Hepatic stellate cell (primary cell): ENCODE measurements at regions not wholly inside any gene's neighbourhood (a gene's known extent, or its start where the extent isn't known, plus 50 kb on each side); places are given as distances from the start of the nearest gene placed in this dataset.

Source experiments
- DNase-seq: peaks from one replicate; pipeline ENCODE4 v3.0.0; 2011; ENCODE audit warnings: low spot score

- DNase-seq, result no peak
Observed at GRCh38 chr9:73761905-73762304, 610.2 kb downstream of the ANXA1 start.

GRCh38 chr9:73773896-73774295, 622.2 kb downstream of the ANXA1 start:
- DNase-seq, result no peak

- DNase-seq, result no peak
Observed at GRCh38 chr9:73775757-73776156, 624.1 kb downstream of the ANXA1 start.

- DNase-seq, result no peak
Observed at GRCh38 chr9:73780916-73781315, 629.3 kb downstream of the ANXA1 start.

- no peak for DNase-seq
Observed at GRCh38 chr9:73782166-73782565, 630.5 kb downstream of the ANXA1 start.

GRCh38 chr9:73799446-73799845, 647.8 kb downstream of the ANXA1 start:
- DNase-seq, result no peak

GRCh38 chr9:73805111-73805510, 653.4 kb downstream of the ANXA1 start:
- DNase-seq, result no peak

- DNase-seq, result no peak
Observed at GRCh38 chr9:73805853-73806458, 654.3 kb downstream of the ANXA1 start.

GRCh38 chr9:73806876-73807275, 655.2 kb downstream of the ANXA1 start:
- no peak for DNase-seq

GRCh38 chr9:73807952-73808351, 656.3 kb downstream of the ANXA1 start:
- no peak for DNase-seq

- DNase-seq, result no peak
Observed at GRCh38 chr9:73810585-73811215, 659.0 kb downstream of the ANXA1 start.

- no peak for DNase-seq
Observed at GRCh38 chr9:73813546-73813945, 661.9 kb downstream of the ANXA1 start.

GRCh38 chr9:73816905-73817304, 665.2 kb downstream of the ANXA1 start:
- DNase-seq, result no peak

- no peak for DNase-seq
Observed at GRCh38 chr9:73824671-73825070, 672.5 kb upstream of the RORB start.

GRCh38 chr9:73838871-73839270, 658.3 kb upstream of the RORB start:
- no peak for DNase-seq

- no peak for DNase-seq
Observed at GRCh38 chr9:73839471-73839870, 657.7 kb upstream of the RORB start.

- DNase-seq, result no peak
Observed at GRCh38 chr9:73841018-73841417, 656.1 kb upstream of the RORB start.

- DNase-seq, result no peak
Observed at GRCh38 chr9:73844135-73844534, 653.0 kb upstream of the RORB start.

GRCh38 chr9:73845539-73845938, 651.6 kb upstream of the RORB start:
- no peak for DNase-seq

GRCh38 chr9:73845954-73846690, 651.0 kb upstream of the RORB start:
- DNase-seq, result no peak

- DNase-seq, result no peak
Observed at GRCh38 chr9:73847536-73847935, 649.6 kb upstream of the RORB start.

- no peak for DNase-seq
Observed at GRCh38 chr9:73853549-73853948, 643.6 kb upstream of the RORB start.

- no peak for DNase-seq
Observed at GRCh38 chr9:73855206-73855605, 641.9 kb upstream of the RORB start.

- no peak for DNase-seq
Observed at GRCh38 chr9:73863924-73864323, 633.2 kb upstream of the RORB start.
